Neural cell (in vitro differentiated cells): ENCODE measurements at regions not wholly inside any gene's neighbourhood (a gene's known extent, or its start where the extent isn't known, plus 50 kb on each side); places are given as distances from the start of the nearest gene placed in this dataset.

ENCODE experiments used
- EP300 ChIP-seq: fragments of 450-650 bp; conservative IDR thresholded peaks from 2 replicates; pipeline ENCODE4 v1.6.1; 2014; ENCODE audit warnings: antibody characterized with exemption, mild to moderate bottlenecking, moderate library complexity; ENCODE audit not compliant: poor library complexity, severe bottlenecking
- EZH2 ChIP-seq: fragments of 200-600, 300-800 bp; shearing (Covaris generic), sonication (generic); IDR thresholded peaks from 2 replicates; pipeline ENCODE4 v1.6.1; 2014; ENCODE audit warnings: antibody characterized with exemption, low read length, borderline replicate concordance, mild to moderate bottlenecking; ENCODE audit not compliant: insufficient read depth, poor library complexity, severe bottlenecking
- MXI1 ChIP-seq: fragments of 450-650 bp; conservative IDR thresholded peaks from 2 replicates; pipeline ENCODE4 v1.6.1; 2014; ENCODE audit warnings: antibody characterized with exemption, mild to moderate bottlenecking; ENCODE audit not compliant: poor library complexity, severe bottlenecking
- POLR2AphosphoS5 ChIP-seq: IDR thresholded peaks from 2 replicates; pipeline ENCODE4 v1.6.1; 2012
- RAD21 ChIP-seq: fragments of 450-650 bp; conservative IDR thresholded peaks from 2 replicates; pipeline ENCODE4 v1.6.1; 2014; ENCODE audit warnings: antibody characterized with exemption, mild to moderate bottlenecking, moderate library complexity
- SMC3 ChIP-seq: fragments of 450-650 bp; conservative IDR thresholded peaks from 2 replicates; pipeline ENCODE4 v1.6.1; 2014; ENCODE audit warnings: antibody characterized with exemption, mild to moderate bottlenecking, moderate library complexity; ENCODE audit not compliant: poor library complexity
- TAF1 ChIP-seq: IDR thresholded peaks from 2 replicates; pipeline ENCODE4 v1.6.1; 2012; ENCODE audit warnings: low read depth
- TF ChIP-seq, protein P1 (sequence below): fragments of 450-650 bp; IDR thresholded peaks from 2 replicates; pipeline ENCODE4 v1.5.1; 2014; ENCODE audit warnings: antibody characterized with exemption, mild to moderate bottlenecking, moderate library complexity; ENCODE audit not compliant: poor library complexity, severe bottlenecking
- TF ChIP-seq, protein P2 (sequence below): IDR thresholded peaks from 2 replicates; pipeline ENCODE4 v1.6.1; 2012; ENCODE audit warnings: borderline replicate concordance

DNA sequence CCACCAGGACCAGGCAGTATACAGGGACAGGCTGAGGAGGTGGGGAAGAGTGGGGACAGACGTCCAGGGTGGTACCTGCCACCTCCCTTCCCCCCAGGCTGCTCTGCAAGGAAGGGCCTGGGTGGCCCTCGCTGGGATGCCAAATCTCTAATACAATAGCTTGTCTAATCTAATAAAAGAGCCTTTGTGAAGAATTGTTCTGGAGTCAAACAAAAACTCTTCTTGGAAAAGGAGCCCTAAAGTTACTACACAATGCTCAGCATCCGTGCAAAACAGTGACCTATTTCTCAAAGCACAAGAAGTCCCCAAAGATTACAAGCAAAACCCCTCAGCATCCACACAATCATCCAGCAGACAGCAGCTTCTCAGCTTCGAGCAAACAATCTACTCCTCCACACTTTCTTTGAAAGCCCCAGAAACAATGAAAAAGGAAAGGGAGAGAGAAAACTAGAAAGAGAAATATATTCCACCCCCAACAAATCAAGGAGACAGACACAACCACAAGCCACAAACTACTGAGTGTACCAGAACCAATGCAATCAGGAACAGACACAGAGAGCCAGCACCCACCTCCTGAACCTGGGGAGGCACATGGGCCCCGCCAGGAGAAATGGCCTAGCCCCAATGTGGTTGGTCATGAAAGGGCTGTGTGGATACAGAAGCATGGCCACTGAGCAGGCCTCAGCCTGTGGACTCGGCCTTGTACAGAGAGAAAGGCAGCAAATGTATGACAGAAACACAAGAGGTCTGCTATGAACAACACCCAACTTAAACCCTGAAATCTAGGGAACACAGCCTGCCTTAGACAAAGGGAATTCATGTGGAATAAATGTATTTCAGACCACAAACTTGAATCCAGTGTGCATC is 177.1 kb upstream of the CHRNA7 start:
- TF ChIP-seq, protein P1, sequence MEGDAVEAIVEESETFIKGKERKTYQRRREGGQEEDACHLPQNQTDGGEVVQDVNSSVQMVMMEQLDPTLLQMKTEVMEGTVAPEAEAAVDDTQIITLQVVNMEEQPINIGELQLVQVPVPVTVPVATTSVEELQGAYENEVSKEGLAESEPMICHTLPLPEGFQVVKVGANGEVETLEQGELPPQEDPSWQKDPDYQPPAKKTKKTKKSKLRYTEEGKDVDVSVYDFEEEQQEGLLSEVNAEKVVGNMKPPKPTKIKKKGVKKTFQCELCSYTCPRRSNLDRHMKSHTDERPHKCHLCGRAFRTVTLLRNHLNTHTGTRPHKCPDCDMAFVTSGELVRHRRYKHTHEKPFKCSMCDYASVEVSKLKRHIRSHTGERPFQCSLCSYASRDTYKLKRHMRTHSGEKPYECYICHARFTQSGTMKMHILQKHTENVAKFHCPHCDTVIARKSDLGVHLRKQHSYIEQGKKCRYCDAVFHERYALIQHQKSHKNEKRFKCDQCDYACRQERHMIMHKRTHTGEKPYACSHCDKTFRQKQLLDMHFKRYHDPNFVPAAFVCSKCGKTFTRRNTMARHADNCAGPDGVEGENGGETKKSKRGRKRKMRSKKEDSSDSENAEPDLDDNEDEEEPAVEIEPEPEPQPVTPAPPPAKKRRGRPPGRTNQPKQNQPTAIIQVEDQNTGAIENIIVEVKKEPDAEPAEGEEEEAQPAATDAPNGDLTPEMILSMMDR: no peak
- TF ChIP-seq POLR2AphosphoS5 (no peak), EZH2 (no peak), SMC3 (no peak), EP300 (no peak), RAD21 (no peak), TAF1 (no peak), MXI1 (no peak)
- TF ChIP-seq, protein P2, sequence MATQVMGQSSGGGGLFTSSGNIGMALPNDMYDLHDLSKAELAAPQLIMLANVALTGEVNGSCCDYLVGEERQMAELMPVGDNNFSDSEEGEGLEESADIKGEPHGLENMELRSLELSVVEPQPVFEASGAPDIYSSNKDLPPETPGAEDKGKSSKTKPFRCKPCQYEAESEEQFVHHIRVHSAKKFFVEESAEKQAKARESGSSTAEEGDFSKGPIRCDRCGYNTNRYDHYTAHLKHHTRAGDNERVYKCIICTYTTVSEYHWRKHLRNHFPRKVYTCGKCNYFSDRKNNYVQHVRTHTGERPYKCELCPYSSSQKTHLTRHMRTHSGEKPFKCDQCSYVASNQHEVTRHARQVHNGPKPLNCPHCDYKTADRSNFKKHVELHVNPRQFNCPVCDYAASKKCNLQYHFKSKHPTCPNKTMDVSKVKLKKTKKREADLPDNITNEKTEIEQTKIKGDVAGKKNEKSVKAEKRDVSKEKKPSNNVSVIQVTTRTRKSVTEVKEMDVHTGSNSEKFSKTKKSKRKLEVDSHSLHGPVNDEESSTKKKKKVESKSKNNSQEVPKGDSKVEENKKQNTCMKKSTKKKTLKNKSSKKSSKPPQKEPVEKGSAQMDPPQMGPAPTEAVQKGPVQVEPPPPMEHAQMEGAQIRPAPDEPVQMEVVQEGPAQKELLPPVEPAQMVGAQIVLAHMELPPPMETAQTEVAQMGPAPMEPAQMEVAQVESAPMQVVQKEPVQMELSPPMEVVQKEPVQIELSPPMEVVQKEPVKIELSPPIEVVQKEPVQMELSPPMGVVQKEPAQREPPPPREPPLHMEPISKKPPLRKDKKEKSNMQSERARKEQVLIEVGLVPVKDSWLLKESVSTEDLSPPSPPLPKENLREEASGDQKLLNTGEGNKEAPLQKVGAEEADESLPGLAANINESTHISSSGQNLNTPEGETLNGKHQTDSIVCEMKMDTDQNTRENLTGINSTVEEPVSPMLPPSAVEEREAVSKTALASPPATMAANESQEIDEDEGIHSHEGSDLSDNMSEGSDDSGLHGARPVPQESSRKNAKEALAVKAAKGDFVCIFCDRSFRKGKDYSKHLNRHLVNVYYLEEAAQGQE: no peak
